GM23248 (cell line): ENCODE measurements at regions not wholly inside any gene's neighbourhood (a gene's known extent, or its start where the extent isn't known, plus 50 kb on each side); places are given as distances from the start of the nearest gene placed in this dataset.

Experiments used
- EZH2 ChIP-seq: fragments of 200-600 bp; sonication (generic); IDR thresholded peaks from 2 replicates; pipeline ENCODE4 v1.6.1; 2018; ENCODE audit warnings: antibody characterized with exemption, mild to moderate bottlenecking; ENCODE audit not compliant: insufficient read depth, poor library complexity, severe bottlenecking
- EZH2phosphoT487 ChIP-seq: fragments of 200-600 bp; sonication (generic); IDR thresholded peaks from 2 replicates; pipeline ENCODE4 v1.6.1; 2018; ENCODE audit warnings: antibody characterized with exemption, moderate library complexity, mild to moderate bottlenecking, low read depth; ENCODE audit not compliant: insufficient read depth

GRCh38 chr3:162150790-162151189 lies 654.2 kb downstream of the OTOL1 start:
- TF ChIP-seq EZH2 (no peak), EZH2phosphoT487 (no peak)
